Lower lobe of right lung (tissue), 2 donors: ENCODE measurements at regions not wholly inside any gene's neighbourhood (a gene's known extent, or its start where the extent isn't known, plus 50 kb on each side); places are given as distances from the start of the nearest gene placed in this dataset.
"Not testable (repeated sequence)": the region's sequence is repeated elsewhere in the genome, so short reads cannot be mapped to it uniquely, and the experiment has no call there.

Source experiments
- ATAC-seq, 2 donors: fragments of 200-7000 bp; cut with Tn5 transposase; one replicate each; pipeline ENCODE4 v1.9.1; 2020 to 2022; ENCODE audit warnings: mild to moderate bottlenecking in 2 of 2, moderate library complexity in 2 of 2
- DNase-seq: peaks from one replicate; pipeline ENCODE4 v3.0.0-alpha.2; 2020
- H3K27ac ChIP-seq: fragments of 200-600 bp; one replicate; pipeline ENCODE4 v1.8.0; 2022
- H3K27me3 ChIP-seq: fragments of 200-600 bp; one replicate; pipeline ENCODE4 v1.8.0; 2022; ENCODE audit warnings: low read depth
- H3K36me3 ChIP-seq: fragments of 200-600 bp; one replicate; pipeline ENCODE4 v1.8.0; 2022; ENCODE audit warnings: mild to moderate bottlenecking
- H3K4me1 ChIP-seq: fragments of 200-600 bp; one replicate; pipeline ENCODE4 v1.8.0; 2022
- H3K4me3 ChIP-seq: fragments of 200-600 bp; one replicate; pipeline ENCODE4 v1.8.0; 2022; ENCODE audit warnings: mild to moderate bottlenecking
- H3K9me3 ChIP-seq: fragments of 200-600 bp; one replicate; pipeline ENCODE4 v1.8.0; 2022
- CTCF ChIP-seq: fragments of 200-600 bp; IDR thresholded peaks from one replicate; pipeline ENCODE4 v1.8.0; 2022; ENCODE audit warnings: antibody characterized with exemption, mild to moderate bottlenecking
- intact Hi-C: fragments of 100-400 bp; cut with DNase I; formaldehyde crosslinking; loops from one replicate; pipeline ENCODE4 v1.11.0; 2022
- donor health status: DM: no; HTN: yes; CAD: no; lungs with severe emphysema.

GRCh38 chr1:175265091-175265490 is 72.5 kb upstream of the KIAA0040 start:
- intact Hi-C loops: no loop called here
- H3K36me3 ChIP-seq: no peaks in the 10 kb centered on the region
- no peaks in the 10 kb centered on the region for H3K4me1 ChIP-seq
- no peak overlapping the region for H3K4me3 ChIP-seq
- TF ChIP-seq CTCF: no peak
- no peak for ATAC-seq
- no peaks in the 10 kb centered on the region for H3K27me3 ChIP-seq
- no peaks in the 10 kb centered on the region for H3K9me3 ChIP-seq
- no peak for DNase-seq
- no peak overlapping the region for H3K27ac ChIP-seq

GRCh38 chr1:175262621-175263020 is 70.0 kb upstream of the KIAA0040 start:
- TF ChIP-seq CTCF: no peak
- Histone ChIP-seq H3K27me3 (no peaks in the 10 kb centered on the region), H3K4me1 (no peaks in the 10 kb centered on the region), H3K9me3 (no peaks in the 10 kb centered on the region), H3K36me3 (no peaks in the 10 kb centered on the region), H3K27ac (no peak overlapping the region), H3K4me3 (no peak overlapping the region)
- intact Hi-C loops: no loop called here
- ATAC-seq (no peak), DNase-seq (no peak)

GRCh38 chr1:175256246-175256645 is 63.7 kb upstream of the KIAA0040 start:
- H3K9me3 ChIP-seq, intact Hi-C loops, H3K36me3 ChIP-seq, ATAC-seq, DNase-seq, H3K27ac ChIP-seq, H3K4me3 ChIP-seq, H3K4me1 ChIP-seq, H3K27me3 ChIP-seq: not testable (repeated sequence)

GRCh38 chr1:175254190-175254589 is 61.6 kb upstream of the KIAA0040 start:
- H3K4me3 ChIP-seq: no peak overlapping the region
- no peaks in the 10 kb centered on the region for H3K27me3 ChIP-seq
- H3K27ac ChIP-seq: no peak overlapping the region
- no peaks in the 10 kb centered on the region for H3K9me3 ChIP-seq
- DNase-seq (no peak), ATAC-seq (no peak)
- H3K4me1 ChIP-seq: no peaks in the 10 kb centered on the region
- TF ChIP-seq CTCF: no peak
- no peaks in the 10 kb centered on the region for H3K36me3 ChIP-seq
- intact Hi-C loops: no loop called here

GRCh38 chr1:175252561-175252960 is 60.0 kb upstream of the KIAA0040 start:
- Histone ChIP-seq H3K4me1 (no peaks in the 10 kb centered on the region), H3K9me3 (no peaks in the 10 kb centered on the region), H3K27ac (no peak overlapping the region), H3K36me3 (no peaks in the 10 kb centered on the region), H3K4me3 (no peak overlapping the region), H3K27me3 (no peaks in the 10 kb centered on the region)
- intact Hi-C loops: no loop called here
- DNase-seq: no peak
- ATAC-seq: no peak
- TF ChIP-seq CTCF: no peak

- H3K9me3 ChIP-seq: no peaks in the 10 kb centered on the region
- no peaks in the 10 kb centered on the region for H3K27me3 ChIP-seq
- intact Hi-C loops: no loop called here
- H3K4me1 ChIP-seq: no peaks in the 10 kb centered on the region
- peak overlapping the region; percentile 56 for H3K27ac ChIP-seq
- ATAC-seq (peak; percentile 29 to 43), DNase-seq (no peak)
- TF ChIP-seq CTCF: no peak
- no peaks in the 10 kb centered on the region for H3K36me3 ChIP-seq
- H3K4me3 ChIP-seq: no peak overlapping the region
Measured at GRCh38 chr1:175250027-175250426, 57.5 kb upstream of the KIAA0040 start.

GRCh38 chr1:175248036-175248435 is 55.5 kb upstream of the KIAA0040 start:
- H3K27me3 ChIP-seq, H3K4me3 ChIP-seq, H3K27ac ChIP-seq, intact Hi-C loops, H3K36me3 ChIP-seq, DNase-seq, ATAC-seq, H3K4me1 ChIP-seq: not testable (repeated sequence)
- H3K9me3 ChIP-seq: peaks cover 11% of the 10 kb centered on the region

- ATAC-seq, H3K27me3 ChIP-seq, H3K4me1 ChIP-seq, intact Hi-C loops, H3K27ac ChIP-seq, H3K36me3 ChIP-seq, DNase-seq, H3K4me3 ChIP-seq: not testable (repeated sequence)
- H3K9me3 ChIP-seq: peaks cover 11% of the 10 kb centered on the region
Measured at GRCh38 chr1:175247056-175247455, 54.5 kb upstream of the KIAA0040 start.
